ENCODE measurements at regions not wholly inside any gene's neighbourhood (a gene's known extent, or its start where the extent isn't known, plus 50 kb on each side); places are given as distances from the start of the nearest gene placed in this dataset.
"Not testable (repeated sequence)": the region's sequence is repeated elsewhere in the genome, so short reads cannot be mapped to it uniquely, and the experiment has no call there.

- DNase-seq = no peak
Observed at GRCh38 chr2:121818546-121818945, 63.1 kb downstream of the TSN start.

- DNase-seq = no peak
Observed at GRCh38 chr2:121819846-121820245, 64.4 kb downstream of the TSN start.

GRCh38 chr2:121821476-121822158 is 66.2 kb downstream of the TSN start:
- DNase-seq = no peak

GRCh38 chr2:121824264-121824663 is 68.8 kb downstream of the TSN start:
- no peak for DNase-seq

- no peak for DNase-seq
Observed at GRCh38 chr2:121825003-121825950, 69.8 kb downstream of the TSN start.

GRCh38 chr2:121826036-121826435 is 70.6 kb downstream of the TSN start:
- no peak for DNase-seq

GRCh38 chr2:121828281-121828731 is 72.9 kb downstream of the TSN start:
- DNase-seq = no peak

- DNase-seq = no peak
Observed at GRCh38 chr2:121830809-121831208, 75.4 kb downstream of the TSN start.

- no peak for DNase-seq
Observed at GRCh38 chr2:121831841-121832240, 76.4 kb downstream of the TSN start.

GRCh38 chr2:121832412-121833357 is 77.2 kb downstream of the TSN start:
- DNase-seq = no peak

GRCh38 chr2:121833358-121833723 is 77.9 kb downstream of the TSN start:
- no peak for DNase-seq

- DNase-seq = no peak
Observed at GRCh38 chr2:121836611-121837010, 81.2 kb downstream of the TSN start.

GRCh38 chr2:121837591-121837990 is 82.1 kb downstream of the TSN start:
- DNase-seq = no peak

GRCh38 chr2:121838551-121838950 is 83.1 kb downstream of the TSN start:
- DNase-seq = no peak

- no peak for DNase-seq
Observed at GRCh38 chr2:121839584-121839983, 84.1 kb downstream of the TSN start.

GRCh38 chr2:121849236-121849635 is 93.8 kb downstream of the TSN start:
- no peak for DNase-seq

GRCh38 chr2:121853149-121853548 is 97.7 kb downstream of the TSN start:
- not testable (repeated sequence) for DNase-seq

- DNase-seq = no peak
Observed at GRCh38 chr2:121855510-121855909, 100.1 kb downstream of the TSN start.

- DNase-seq = no peak
Observed at GRCh38 chr2:121856360-121856759, 100.9 kb downstream of the TSN start.

- DNase-seq = no peak
Observed at GRCh38 chr2:121858369-121858768, 102.9 kb downstream of the TSN start.

- DNase-seq = no peak
Observed at GRCh38 chr2:121858847-121859246, 103.4 kb downstream of the TSN start.

GRCh38 chr2:121860033-121860757 is 104.7 kb downstream of the TSN start:
- DNase-seq = no peak

All from CD4-positive, alpha-beta T cell treated with Interleukin-4 for 1 hour (primary cell).